HCT116 (cell line): ENCODE measurements at regions not wholly inside any gene's neighbourhood (a gene's known extent, or its start where the extent isn't known, plus 50 kb on each side); places are given as distances from the start of the nearest gene placed in this dataset.

Experiments used
- ATAC-seq: fragments of 200-7000 bp; cut with Tn5 transposase; 2 replicates; pipeline ENCODE4 v1.9.1; 2020; ENCODE audit warnings: mild to moderate bottlenecking, moderate library complexity
- BruUV-seq: library from RNA; stranded (reverse); fragments of 400-500 nt; replicated peaks from 2 replicates; lab custom pipeline; 2021; lab: Mats Ljungman, UMichigan
- CTCF ChIA-PET: fragments of 300-600 bp; sonication (Branson Sonifier 250); formaldehyde crosslinking; loops from one replicate; lab custom pipeline; 2021; ENCODE audit warnings: antibody characterized with exemption; lab: Charles Lee
- POLR2A ChIA-PET: fragments of 300-600, 350-600 bp; sonication (Branson Sonifier 250); formaldehyde crosslinking; loops from one replicate; lab custom pipeline; 2021; ENCODE audit warnings: antibody characterized with exemption; lab: Charles Lee
- RAD21 ChIA-PET, 2 experiments: fragments of 300-600 bp; sonication (Branson Sonifier 250); formaldehyde crosslinking; loops; one replicate each; lab custom pipeline; 2023; ENCODE audit warnings: low total read pairs in 2 of 2; ENCODE audit not compliant: uncharacterized antibody in 2 of 2, unreplicated experiment in 2 of 2, low non-redundant PET in 1 of 2; lab: Charles Lee
- DNase-seq: peaks from one replicate; pipeline ENCODE4 v3.0.0-alpha.2; 2010; ENCODE audit warnings: low read depth, low spot score
- H2AFZ ChIP-seq: fragments of 200-600 bp; shearing (Covaris generic), sonication (generic); 2 replicates; pipeline ENCODE4 v1.6.1; 2017; ENCODE audit warnings: low read depth, mixed run types, mixed read lengths, antibody characterized with exemption, low read length; ENCODE audit not compliant: poor library complexity, severe bottlenecking
- H3K27ac ChIP-seq: 2 replicates; pipeline ENCODE4 v1.5.1; 2012; ENCODE audit warnings: low read depth, low read length
- H3K27me3 ChIP-seq: fragments of 200-600 bp; sonication (generic); 2 replicates; pipeline ENCODE4 v1.6.1; 2016; ENCODE audit warnings: mixed run types, low read length, mixed read lengths; ENCODE audit not compliant: insufficient read depth
- H3K36me3 ChIP-seq, 2 experiments: fragments of 200-500 bp in 1 of 2; fragments of 200-600 bp in 1 of 2; sonication (Bioruptor generic) in 1 of 2; sonication (generic) in 1 of 2; 2 replicates each; pipeline versions ENCODE4 v1.5.1 to v1.6.1; 2014 to 2016; ENCODE audit warnings: low read length in 2 of 2, inconsistent platforms in 1 of 2, mixed read lengths in 1 of 2, mixed run types in 1 of 2; ENCODE audit not compliant: insufficient read depth in 2 of 2, control insufficient read depth in 1 of 2
- H3K4me1 ChIP-seq, 2 experiments: fragments of 200-600 bp in 1 of 2; sonication (generic) in 1 of 2; 2 replicates each; pipeline versions ENCODE4 v1.5.1 to v1.6.1; 2012 to 2017; ENCODE audit warnings: low read length in 2 of 2, inconsistent platforms in 1 of 2, mild to moderate bottlenecking in 1 of 2, mixed read lengths in 1 of 2, mixed run types in 1 of 2, moderate library complexity in 1 of 2; ENCODE audit not compliant: insufficient read depth in 2 of 2, control insufficient read depth in 1 of 2
- H3K4me2 ChIP-seq: fragments of 200-600 bp; sonication (generic); 2 replicates; pipeline ENCODE4 v1.6.1; 2017; ENCODE audit warnings: mixed run types, low read length, mixed read lengths
- H3K4me3 ChIP-seq, 2 experiments: fragments of 200-600 bp in 1 of 2; sonication (generic) in 1 of 2; replicated peaks in 1 of 2; 2 replicates each; pipeline ENCODE4 v1.5.1; 2011 to 2016; ENCODE audit warnings: low read length in 2 of 2, control low read depth in 1 of 2, low read depth in 1 of 2, mild to moderate bottlenecking in 1 of 2, mixed read lengths in 1 of 2, mixed run types in 1 of 2
- H3K79me2 ChIP-seq: fragments of 200-600 bp; sonication (generic); 2 replicates; pipeline ENCODE4 v1.6.1; 2017; ENCODE audit warnings: mild to moderate bottlenecking, mixed run types, low read length, moderate library complexity, mixed read lengths; ENCODE audit not compliant: insufficient read depth
- H3K9ac ChIP-seq: fragments of 200-600 bp; sonication (generic); 2 replicates; pipeline ENCODE4 v1.6.1; 2016; ENCODE audit warnings: low read length, mixed read lengths
- H3K9me2 ChIP-seq: fragments of 200-600 bp; sonication (generic), shearing (Covaris generic); 2 replicates; pipeline ENCODE4 v1.6.1; 2017; ENCODE audit warnings: mixed run types, mild to moderate bottlenecking, moderate library complexity; ENCODE audit not compliant: insufficient read depth
- H3K9me3 ChIP-seq, 2 experiments: fragments of 200-500 bp in 1 of 2; fragments of 200-600 bp in 1 of 2; sonication (Bioruptor generic) in 1 of 2; sonication (generic) in 1 of 2; 2 replicates each; pipeline ENCODE4 v1.6.1; 2014 to 2017; ENCODE audit warnings: low read length in 2 of 2, mixed read lengths in 2 of 2, inconsistent platforms in 1 of 2, low read depth in 1 of 2, mild to moderate bottlenecking in 1 of 2, mixed run types in 1 of 2, moderate library complexity in 1 of 2; ENCODE audit not compliant: control insufficient read depth in 1 of 2, insufficient read depth in 1 of 2
- H4K20me1 ChIP-seq: fragments of 200-600 bp; sonication (generic), shearing (Covaris generic); 2 replicates; pipeline ENCODE4 v1.6.1; 2017; ENCODE audit warnings: mixed run types, mild to moderate bottlenecking, moderate library complexity; ENCODE audit not compliant: insufficient read depth
- CBX3 ChIP-seq: IDR thresholded peaks from 2 replicates; pipeline ENCODE4 v1.6.1; 2012; ENCODE audit warnings: low read depth
- CEBPB ChIP-seq: IDR thresholded peaks from 2 replicates; pipeline ENCODE4 v1.6.1; 2012; ENCODE audit warnings: low read depth
- EGR1 ChIP-seq: IDR thresholded peaks from 2 replicates; pipeline ENCODE4 v1.6.1; 2012; ENCODE audit warnings: low read depth
- ELF1 ChIP-seq: IDR thresholded peaks from 2 replicates; pipeline ENCODE4 v1.6.1; 2012; ENCODE audit warnings: low read depth, borderline replicate concordance
- EZH2 ChIP-seq: fragments of 200-600 bp; sonication (generic); IDR thresholded peaks from 2 replicates; pipeline ENCODE4 v1.6.1; 2017; ENCODE audit warnings: antibody characterized with exemption, mixed run types
- EZH2phosphoT487 ChIP-seq: fragments of 200-600 bp; IDR thresholded peaks from 2 replicates; pipeline ENCODE4 v1.6.1; 2018; ENCODE audit warnings: antibody characterized with exemption, borderline replicate concordance
- FOSL1 ChIP-seq: IDR thresholded peaks from 2 replicates; pipeline ENCODE4 v1.6.1; 2012; ENCODE audit warnings: low read depth
- JUND ChIP-seq: IDR thresholded peaks from 2 replicates; pipeline ENCODE4 v1.6.1; 2012
- POLR2A ChIP-seq: IDR thresholded peaks from 2 replicates; pipeline ENCODE4 v1.7.0; 2011; ENCODE audit warnings: borderline replicate concordance; ENCODE audit not compliant: insufficient read depth, insufficient read length; ENCODE audit errors: extremely low read depth
- SIN3A ChIP-seq: IDR thresholded peaks from 2 replicates; pipeline ENCODE4 v1.6.1; 2012; ENCODE audit warnings: low read depth
- SP1 ChIP-seq: IDR thresholded peaks from 2 replicates; pipeline ENCODE4 v1.6.1; 2012; ENCODE audit warnings: low read depth
- SRF ChIP-seq: IDR thresholded peaks from 2 replicates; pipeline ENCODE4 v1.6.1; 2012; ENCODE audit warnings: low read depth
- TCF7L2 ChIP-seq: IDR thresholded peaks from 2 replicates; pipeline ENCODE4 v1.7.0; 2011; ENCODE audit warnings: borderline replicate concordance, inconsistent platforms; ENCODE audit not compliant: insufficient read depth, insufficient read length; ENCODE audit errors: extremely low read depth
- YY1 ChIP-seq: IDR thresholded peaks from 2 replicates; pipeline ENCODE4 v1.6.1; 2011; ENCODE audit warnings: low read length, low read depth, moderate library complexity, mild to moderate bottlenecking; ENCODE audit not compliant: insufficient replicate concordance; ENCODE audit errors: extremely low read depth
- ZFX ChIP-seq: fragments of 450-650 bp; IDR thresholded peaks from 2 replicates; pipeline ENCODE4 v1.6.1; 2017
- intact Hi-C: fragments of 100-400 bp; cut with micrococcal nuclease; formaldehyde crosslinking; loops from 2 replicates; pipeline ENCODE4 v1.10.0; 2022
- TF ChIP-seq, protein P1 (sequence below): IDR thresholded peaks from 2 replicates; pipeline ENCODE4 v1.6.1; 2011; ENCODE audit warnings: mild to moderate bottlenecking, low read length, moderate library complexity; ENCODE audit not compliant: insufficient replicate concordance; ENCODE audit errors: extremely low read depth
- TF ChIP-seq, protein P2 (sequence below): IDR thresholded peaks from 2 replicates; pipeline ENCODE4 v1.6.1; 2012
- TF ChIP-seq, protein P3 (sequence below): IDR thresholded peaks from 2 replicates; pipeline ENCODE4 v1.6.1; 2012; ENCODE audit warnings: low read depth

DNA sequence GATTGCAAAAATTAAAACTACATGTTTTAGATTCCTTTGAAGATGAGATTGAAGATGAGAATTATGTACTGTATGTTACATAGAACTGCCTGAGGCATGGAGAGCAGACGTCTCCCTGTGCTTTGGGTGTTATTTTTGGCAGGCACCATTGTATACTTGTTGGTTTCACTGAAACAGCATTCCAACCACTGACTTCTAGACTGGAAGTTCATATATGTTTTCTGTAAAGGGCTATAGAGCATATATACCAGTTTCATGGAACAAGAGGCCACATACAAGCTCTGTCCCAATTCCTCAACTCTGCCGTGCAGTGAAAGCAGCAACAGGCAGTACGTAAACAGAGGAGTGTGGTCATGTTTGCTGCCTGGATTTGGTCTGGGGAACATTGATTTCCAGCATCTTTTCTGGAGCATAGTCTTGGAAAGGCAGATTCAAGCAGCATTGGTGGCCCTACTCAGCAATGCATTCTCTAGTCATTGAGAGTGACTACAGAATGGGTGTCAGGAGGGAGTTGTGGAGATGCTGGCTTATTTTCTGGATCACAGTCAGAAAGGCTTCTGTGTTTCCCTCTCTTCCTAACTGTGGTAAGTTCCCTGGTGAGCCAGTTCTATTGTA, 57.6 kb upstream of the CNTN1 start (continued):
- TF ChIP-seq, protein P1, sequence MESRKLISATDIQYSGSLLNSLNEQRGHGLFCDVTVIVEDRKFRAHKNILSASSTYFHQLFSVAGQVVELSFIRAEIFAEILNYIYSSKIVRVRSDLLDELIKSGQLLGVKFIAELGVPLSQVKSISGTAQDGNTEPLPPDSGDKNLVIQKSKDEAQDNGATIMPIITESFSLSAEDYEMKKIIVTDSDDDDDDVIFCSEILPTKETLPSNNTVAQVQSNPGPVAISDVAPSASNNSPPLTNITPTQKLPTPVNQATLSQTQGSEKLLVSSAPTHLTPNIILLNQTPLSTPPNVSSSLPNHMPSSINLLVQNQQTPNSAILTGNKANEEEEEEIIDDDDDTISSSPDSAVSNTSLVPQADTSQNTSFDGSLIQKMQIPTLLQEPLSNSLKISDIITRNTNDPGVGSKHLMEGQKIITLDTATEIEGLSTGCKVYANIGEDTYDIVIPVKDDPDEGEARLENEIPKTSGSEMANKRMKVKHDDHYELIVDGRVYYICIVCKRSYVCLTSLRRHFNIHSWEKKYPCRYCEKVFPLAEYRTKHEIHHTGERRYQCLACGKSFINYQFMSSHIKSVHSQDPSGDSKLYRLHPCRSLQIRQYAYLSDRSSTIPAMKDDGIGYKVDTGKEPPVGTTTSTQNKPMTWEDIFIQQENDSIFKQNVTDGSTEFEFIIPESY, result no peak
- TF ChIP-seq, protein P2, sequence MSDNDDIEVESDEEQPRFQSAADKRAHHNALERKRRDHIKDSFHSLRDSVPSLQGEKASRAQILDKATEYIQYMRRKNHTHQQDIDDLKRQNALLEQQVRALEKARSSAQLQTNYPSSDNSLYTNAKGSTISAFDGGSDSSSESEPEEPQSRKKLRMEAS, result no peak
- TF ChIP-seq ZFX (no peak), FOSL1 (no peak), SRF (no peak)

DNA sequence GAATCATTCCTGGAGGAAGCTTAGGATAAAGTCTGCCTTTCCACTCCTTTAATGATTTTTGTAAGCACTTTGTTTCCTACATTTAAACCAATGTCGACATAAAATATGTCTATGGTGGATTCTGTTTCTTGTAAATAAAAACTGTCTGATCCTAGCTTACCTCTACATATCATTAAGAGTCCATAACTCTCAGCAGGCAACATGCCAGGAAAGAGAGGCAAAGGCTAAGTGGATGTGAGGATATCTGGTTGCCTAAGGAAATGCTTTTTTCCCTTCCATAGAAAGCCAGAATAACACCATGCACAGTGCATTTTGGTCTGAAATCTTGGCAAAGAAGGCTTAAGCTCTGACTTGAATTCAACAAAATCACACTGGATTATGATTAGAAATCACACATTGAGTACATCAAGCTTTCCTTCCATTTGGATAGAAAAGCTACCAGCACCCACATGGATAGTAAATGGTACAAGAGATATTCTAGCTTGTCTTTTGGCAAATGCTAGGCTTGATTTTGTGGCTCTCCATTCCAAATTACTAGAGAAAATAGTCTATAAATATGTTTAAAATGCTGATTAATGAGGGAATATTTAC, 57.0 kb upstream of the CNTN1 start:
- H3K9me3 ChIP-seq, result no peaks in the 10 kb centered on the region
- ChIA-PET CTCF (no interaction called here), RAD21 (no interaction called here), POLR2A (no interaction called here)
- no peaks in the 10 kb centered on the region for H3K79me2 ChIP-seq
- TF ChIP-seq EGR1, result no peak
- no peak for TF ChIP-seq EZH2phosphoT487
- TF ChIP-seq, protein P3, sequence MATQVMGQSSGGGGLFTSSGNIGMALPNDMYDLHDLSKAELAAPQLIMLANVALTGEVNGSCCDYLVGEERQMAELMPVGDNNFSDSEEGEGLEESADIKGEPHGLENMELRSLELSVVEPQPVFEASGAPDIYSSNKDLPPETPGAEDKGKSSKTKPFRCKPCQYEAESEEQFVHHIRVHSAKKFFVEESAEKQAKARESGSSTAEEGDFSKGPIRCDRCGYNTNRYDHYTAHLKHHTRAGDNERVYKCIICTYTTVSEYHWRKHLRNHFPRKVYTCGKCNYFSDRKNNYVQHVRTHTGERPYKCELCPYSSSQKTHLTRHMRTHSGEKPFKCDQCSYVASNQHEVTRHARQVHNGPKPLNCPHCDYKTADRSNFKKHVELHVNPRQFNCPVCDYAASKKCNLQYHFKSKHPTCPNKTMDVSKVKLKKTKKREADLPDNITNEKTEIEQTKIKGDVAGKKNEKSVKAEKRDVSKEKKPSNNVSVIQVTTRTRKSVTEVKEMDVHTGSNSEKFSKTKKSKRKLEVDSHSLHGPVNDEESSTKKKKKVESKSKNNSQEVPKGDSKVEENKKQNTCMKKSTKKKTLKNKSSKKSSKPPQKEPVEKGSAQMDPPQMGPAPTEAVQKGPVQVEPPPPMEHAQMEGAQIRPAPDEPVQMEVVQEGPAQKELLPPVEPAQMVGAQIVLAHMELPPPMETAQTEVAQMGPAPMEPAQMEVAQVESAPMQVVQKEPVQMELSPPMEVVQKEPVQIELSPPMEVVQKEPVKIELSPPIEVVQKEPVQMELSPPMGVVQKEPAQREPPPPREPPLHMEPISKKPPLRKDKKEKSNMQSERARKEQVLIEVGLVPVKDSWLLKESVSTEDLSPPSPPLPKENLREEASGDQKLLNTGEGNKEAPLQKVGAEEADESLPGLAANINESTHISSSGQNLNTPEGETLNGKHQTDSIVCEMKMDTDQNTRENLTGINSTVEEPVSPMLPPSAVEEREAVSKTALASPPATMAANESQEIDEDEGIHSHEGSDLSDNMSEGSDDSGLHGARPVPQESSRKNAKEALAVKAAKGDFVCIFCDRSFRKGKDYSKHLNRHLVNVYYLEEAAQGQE, result no peak
- no peak for TF ChIP-seq CBX3
- TF ChIP-seq POLR2A, result no peak
- no peak for TF ChIP-seq ELF1
- no peak for TF ChIP-seq YY1
- TF ChIP-seq CEBPB, result no peak
- no peak for TF ChIP-seq SP1
- TF ChIP-seq SIN3A, result no peak
- no peak for TF ChIP-seq TCF7L2
- TF ChIP-seq EZH2, result no peak
- no peak for TF ChIP-seq JUND
- no peak for ATAC-seq
- no peak overlapping the region for H3K27ac ChIP-seq
- no peaks in the 10 kb centered on the region for H4K20me1 ChIP-seq
- no TSS peak for BruUV-seq
- H3K27me3 ChIP-seq, result no peaks in the 10 kb centered on the region
- DNase-seq, result no peak
- H2AFZ ChIP-seq, result no peak overlapping the region
- H3K4me2 ChIP-seq, result no peak overlapping the region
- H3K4me3 ChIP-seq, result no peak overlapping the region
- H3K9ac ChIP-seq, result no peak overlapping the region
- no peaks in the 10 kb centered on the region for H3K9me2 ChIP-seq
- intact Hi-C loops, result no loop called here
- no peaks in the 10 kb centered on the region for H3K4me1 ChIP-seq
- H3K36me3 ChIP-seq, result no peaks in the 10 kb centered on the region
